ENCODE measurements at regions not wholly inside any gene's neighbourhood (a gene's known extent, or its start where the extent isn't known, plus 50 kb on each side); places are given as distances from the start of the nearest gene placed in this dataset.

DNA sequence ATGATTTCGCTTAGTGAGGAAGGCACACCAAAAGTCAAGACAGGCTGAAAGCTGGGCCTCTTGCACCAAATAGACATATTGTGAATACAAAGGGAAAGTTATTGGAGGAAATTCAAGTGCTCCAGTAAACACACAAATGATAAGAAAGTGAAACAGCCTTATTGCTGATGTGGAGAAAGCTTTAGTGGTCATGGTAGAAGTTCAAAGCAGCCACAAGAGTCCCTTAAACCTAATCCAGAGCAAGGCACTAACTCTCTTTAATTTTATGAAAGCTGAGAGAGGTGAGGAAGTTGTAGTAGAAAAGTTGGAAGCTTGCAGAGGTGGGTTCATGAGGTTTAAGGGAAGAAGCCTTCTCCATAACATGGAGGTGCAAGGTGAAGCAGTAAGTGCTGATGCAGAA, 988.3 kb downstream of the VRK1 start:
- no peak for TF ChIP-seq CTCF (IDR thresholded peaks at IDR 0.05; ENCODE audit: low read depth, low read length)
- no peak for TF ChIP-seq POLR2A (IDR thresholded peaks at IDR 0.05; ENCODE audit: extremely low read depth, insufficient read length)

Measured in NB4 (cell line).